ENCODE measurements at regions not wholly inside any gene's neighbourhood (a gene's known extent, or its start where the extent isn't known, plus 50 kb on each side); places are given as distances from the start of the nearest gene placed in this dataset.

DNA sequence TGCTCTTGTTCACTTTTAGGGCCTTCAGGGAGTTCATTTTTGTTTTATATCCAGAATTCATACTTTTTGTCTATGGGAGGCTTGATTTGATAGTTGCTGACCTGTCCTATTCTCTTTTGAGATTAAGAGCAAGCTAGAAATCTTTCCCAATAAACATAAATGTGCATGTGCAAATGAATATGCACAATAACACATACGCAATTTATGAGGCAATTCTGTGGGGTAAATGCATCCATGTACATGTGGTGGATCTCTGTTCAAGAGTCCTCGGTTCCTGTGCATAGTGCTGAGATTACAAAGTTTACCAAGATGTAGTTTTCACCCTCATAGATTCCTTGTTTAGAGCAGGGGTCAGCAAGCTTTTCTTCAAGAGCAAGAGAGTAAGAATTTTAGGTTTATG lies 640.7 kb downstream of the EDEM1 start:
- DNase-seq = no peak
- intact Hi-C loops (cut with micrococcal nuclease; ENCODE audit: unreplicated experiment) = no loop called here
- Mint-ChIP-seq H3K4me3 (ENCODE audit: low read depth, unreplicated experiment) (no peak overlapping the region), H3K4me1 (ENCODE audit: low read depth, unreplicated experiment) (no peaks in the 10 kb centered on the region), H3K9me3 (ENCODE audit: low read depth, unreplicated experiment) (peaks cover 11% of the 10 kb centered on the region), H3K27ac (ENCODE audit: unreplicated experiment) (no peak overlapping the region), H3K27me3 (ENCODE audit: unreplicated experiment) (no peaks in the 10 kb centered on the region), H3K36me3 (ENCODE audit: insufficient read depth, unreplicated experiment) (peaks cover 3% of the 10 kb centered on the region)
- no TSS peak for BruUV-seq (replicated peaks)
- CTCF ChIA-PET = no interaction called here
- TF ChIP-seq, protein P1, sequence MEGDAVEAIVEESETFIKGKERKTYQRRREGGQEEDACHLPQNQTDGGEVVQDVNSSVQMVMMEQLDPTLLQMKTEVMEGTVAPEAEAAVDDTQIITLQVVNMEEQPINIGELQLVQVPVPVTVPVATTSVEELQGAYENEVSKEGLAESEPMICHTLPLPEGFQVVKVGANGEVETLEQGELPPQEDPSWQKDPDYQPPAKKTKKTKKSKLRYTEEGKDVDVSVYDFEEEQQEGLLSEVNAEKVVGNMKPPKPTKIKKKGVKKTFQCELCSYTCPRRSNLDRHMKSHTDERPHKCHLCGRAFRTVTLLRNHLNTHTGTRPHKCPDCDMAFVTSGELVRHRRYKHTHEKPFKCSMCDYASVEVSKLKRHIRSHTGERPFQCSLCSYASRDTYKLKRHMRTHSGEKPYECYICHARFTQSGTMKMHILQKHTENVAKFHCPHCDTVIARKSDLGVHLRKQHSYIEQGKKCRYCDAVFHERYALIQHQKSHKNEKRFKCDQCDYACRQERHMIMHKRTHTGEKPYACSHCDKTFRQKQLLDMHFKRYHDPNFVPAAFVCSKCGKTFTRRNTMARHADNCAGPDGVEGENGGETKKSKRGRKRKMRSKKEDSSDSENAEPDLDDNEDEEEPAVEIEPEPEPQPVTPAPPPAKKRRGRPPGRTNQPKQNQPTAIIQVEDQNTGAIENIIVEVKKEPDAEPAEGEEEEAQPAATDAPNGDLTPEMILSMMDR (IDR thresholded peaks at IDR 0.05; ENCODE audit: unreplicated experiment) = no peak

DNA sequence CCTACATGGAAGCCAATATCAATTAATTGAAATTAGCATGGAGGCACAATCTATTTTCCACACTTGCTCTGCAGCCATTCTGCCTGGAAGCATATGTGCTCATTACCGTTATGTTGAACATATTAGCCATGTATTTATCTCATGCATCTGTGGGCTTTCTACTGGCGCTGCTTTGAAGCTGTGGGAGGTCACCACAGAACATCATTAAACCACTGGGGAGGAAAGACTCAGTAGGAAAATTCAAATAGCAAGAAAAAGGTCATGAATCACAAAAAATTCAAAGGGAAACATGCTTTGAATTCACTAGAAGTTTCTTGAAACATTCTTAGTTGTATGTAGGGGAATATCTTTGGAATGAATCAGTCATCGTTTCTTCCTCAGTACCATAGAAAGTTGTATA lies 652.5 kb downstream of the EDEM1 start:
- TF ChIP-seq, protein P1 (IDR thresholded peaks at IDR 0.05; ENCODE audit: unreplicated experiment) = no peak
- H3K9me3 Mint-ChIP-seq (ENCODE audit: low read depth, unreplicated experiment) = peaks cover 8% of the 10 kb centered on the region
- no peaks in the 10 kb centered on the region for H3K4me1 Mint-ChIP-seq (ENCODE audit: low read depth, unreplicated experiment)
- DNase-seq = no peak
- no peak overlapping the region for H3K4me3 Mint-ChIP-seq (ENCODE audit: low read depth, unreplicated experiment)
- no peak overlapping the region for H3K27ac Mint-ChIP-seq (ENCODE audit: unreplicated experiment)
- CTCF ChIA-PET = no interaction called here
- no TSS peak for BruUV-seq (replicated peaks)
- H3K36me3 Mint-ChIP-seq (ENCODE audit: insufficient read depth, unreplicated experiment) = no peaks in the 10 kb centered on the region
- H3K27me3 Mint-ChIP-seq (ENCODE audit: unreplicated experiment) = no peaks in the 10 kb centered on the region
- intact Hi-C loops (cut with micrococcal nuclease; ENCODE audit: unreplicated experiment) = no loop called here

DNA sequence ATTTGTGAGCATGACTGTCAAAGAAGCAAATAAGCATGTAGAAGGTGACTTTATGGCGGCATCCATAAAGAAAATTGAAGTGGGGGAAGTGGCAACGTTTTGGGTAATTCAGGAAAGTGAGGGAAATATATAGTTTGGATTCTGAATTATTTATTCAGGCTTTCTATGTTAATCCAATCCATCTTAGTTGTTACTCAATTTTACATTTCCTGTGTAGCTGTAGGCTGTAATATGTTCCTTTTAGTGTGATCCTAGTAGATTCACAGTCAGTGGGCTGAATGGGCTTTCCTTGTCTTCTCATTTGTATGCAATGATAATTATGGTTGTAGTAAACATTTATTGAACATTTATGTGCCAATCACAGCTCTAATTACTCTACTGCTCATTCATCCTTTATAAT lies 654.1 kb downstream of the EDEM1 start:
- DNase-seq = no peak
- CTCF ChIA-PET = no interaction called here
- Mint-ChIP-seq H3K4me1 (ENCODE audit: low read depth, unreplicated experiment) (no peaks in the 10 kb centered on the region), H3K4me3 (ENCODE audit: low read depth, unreplicated experiment) (no peak overlapping the region), H3K27me3 (ENCODE audit: unreplicated experiment) (no peaks in the 10 kb centered on the region), H3K27ac (ENCODE audit: unreplicated experiment) (no peak overlapping the region), H3K36me3 (ENCODE audit: insufficient read depth, unreplicated experiment) (no peaks in the 10 kb centered on the region), H3K9me3 (ENCODE audit: low read depth, unreplicated experiment) (no peaks in the 10 kb centered on the region)
- no TSS peak for BruUV-seq (replicated peaks)
- TF ChIP-seq, protein P1 (IDR thresholded peaks at IDR 0.05; ENCODE audit: unreplicated experiment) = no peak
- intact Hi-C loops (cut with micrococcal nuclease; ENCODE audit: unreplicated experiment) = no loop called here

DNA sequence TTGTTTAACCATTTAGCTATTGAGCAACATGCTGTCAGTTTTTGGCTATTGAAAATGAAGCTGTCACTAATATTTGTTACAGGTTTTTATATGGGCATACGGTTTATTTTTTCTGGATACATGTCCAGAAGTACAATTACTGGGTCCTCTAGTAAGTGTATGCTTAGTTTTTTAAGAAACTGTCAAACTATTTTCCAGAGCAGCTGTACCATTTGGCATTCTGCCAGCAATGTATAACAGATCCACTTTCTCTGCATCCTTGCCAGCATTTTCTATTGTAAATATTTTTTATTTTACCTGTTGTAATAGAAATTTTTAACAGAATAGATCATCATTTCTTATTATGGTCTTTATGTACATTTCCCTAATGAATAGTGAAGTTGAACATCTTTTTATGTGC lies 658.8 kb downstream of the EDEM1 start:
- no peak overlapping the region for H3K4me3 Mint-ChIP-seq (ENCODE audit: low read depth, unreplicated experiment)
- no peaks in the 10 kb centered on the region for H3K27me3 Mint-ChIP-seq (ENCODE audit: unreplicated experiment)
- DNase-seq = no peak
- CTCF ChIA-PET = no interaction called here
- no TSS peak for BruUV-seq (replicated peaks)
- H3K4me1 Mint-ChIP-seq (ENCODE audit: low read depth, unreplicated experiment) = no peaks in the 10 kb centered on the region
- H3K36me3 Mint-ChIP-seq (ENCODE audit: insufficient read depth, unreplicated experiment) = no peaks in the 10 kb centered on the region
- intact Hi-C loops (cut with micrococcal nuclease; ENCODE audit: unreplicated experiment) = no loop called here
- TF ChIP-seq, protein P1 (IDR thresholded peaks at IDR 0.05; ENCODE audit: unreplicated experiment) = no peak
- no peak overlapping the region for H3K27ac Mint-ChIP-seq (ENCODE audit: unreplicated experiment)
- no peaks in the 10 kb centered on the region for H3K9me3 Mint-ChIP-seq (ENCODE audit: low read depth, unreplicated experiment)

DNA sequence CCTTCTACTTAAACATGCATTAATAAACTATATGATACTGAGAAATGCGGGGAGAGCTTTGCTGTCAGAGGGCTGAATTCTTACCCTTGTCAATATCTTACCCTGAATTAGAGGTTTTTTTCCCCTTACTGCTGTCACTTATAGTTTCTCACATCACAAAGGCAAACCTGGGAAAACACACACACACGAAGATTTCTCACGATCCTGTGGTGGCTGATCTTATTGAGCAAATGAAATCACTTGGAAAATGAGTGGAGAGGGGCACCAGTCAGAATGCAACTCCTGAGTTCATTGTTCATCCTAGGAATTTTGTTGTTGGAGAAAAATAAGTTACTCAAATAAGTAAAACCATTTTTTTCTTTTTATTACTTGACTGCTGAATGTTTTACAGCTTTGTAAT lies 673.6 kb downstream of the EDEM1 start:
- DNase-seq = no peak
- TF ChIP-seq, protein P1 (IDR thresholded peaks at IDR 0.05; ENCODE audit: unreplicated experiment) = no peak
- CTCF ChIA-PET = no interaction called here
- BruUV-seq (replicated peaks) = no TSS peak
- H3K4me3 Mint-ChIP-seq (ENCODE audit: low read depth, unreplicated experiment) = no peak overlapping the region
- H3K27ac Mint-ChIP-seq (ENCODE audit: unreplicated experiment) = no peak overlapping the region
- no peaks in the 10 kb centered on the region for H3K27me3 Mint-ChIP-seq (ENCODE audit: unreplicated experiment)
- H3K9me3 Mint-ChIP-seq (ENCODE audit: low read depth, unreplicated experiment) = peaks cover 6% of the 10 kb centered on the region
- H3K36me3 Mint-ChIP-seq (ENCODE audit: insufficient read depth, unreplicated experiment) = no peaks in the 10 kb centered on the region
- no peaks in the 10 kb centered on the region for H3K4me1 Mint-ChIP-seq (ENCODE audit: low read depth, unreplicated experiment)
- intact Hi-C loops (cut with micrococcal nuclease; ENCODE audit: unreplicated experiment) = no loop called here

All from Calu3 (cell line).